H1 (cell line): ENCODE measurements at regions not wholly inside any gene's neighbourhood (a gene's known extent, or its start where the extent isn't known, plus 50 kb on each side); places are given as distances from the start of the nearest gene placed in this dataset.
A peak's percentile ranks its signal among the peaks of the same experiment; 100 is the strongest.

Experiments
- CTCF ChIA-PET: fragments of 300-600 bp; sonication (Branson Sonifier 250); formaldehyde crosslinking; loops from one replicate; lab custom pipeline; 2021; ENCODE audit not compliant: partially characterized antibody; lab: Charles Lee
- POLR2A ChIA-PET: fragments of 300-600 bp; sonication (Branson Sonifier 250); formaldehyde crosslinking; loops from one replicate; lab custom pipeline; 2021; ENCODE audit warnings: inconsistent platforms; ENCODE audit not compliant: partially characterized antibody; lab: Charles Lee
- DNase-seq, 2 experiments: peaks; one replicate each; pipeline versions ENCODE4 v3.0.0 to v3.0.0-alpha.2; 2010 to 2022; ENCODE audit warnings: low spot score in 2 of 2, low read depth in 1 of 2, mixed read lengths in 1 of 2
- FAIRE-seq: peaks from 2 replicates; lab custom pipeline; 2011; peaks lifted over from hg19 to GRCh38; lab: Jason Lieb, UNC
- H2AFZ ChIP-seq: 2 replicates; pipeline ENCODE4 v1.8.1; 2012; ENCODE audit warnings: low read length, inconsistent platforms
- H2AK5ac ChIP-seq: 2 replicates; pipeline ENCODE4 v1.6.1; 2013; ENCODE audit warnings: low read depth, low read length
- H2BK120ac ChIP-seq: replicated peaks from 2 replicates; pipeline ENCODE3; 2013; ENCODE audit warnings: low read depth, low read length, inconsistent platforms
- H2BK12ac ChIP-seq: 2 replicates; pipeline ENCODE4 v1.6.1; 2013; ENCODE audit warnings: low read depth, low read length
- H2BK15ac ChIP-seq: 2 replicates; pipeline ENCODE4 v1.6.1; 2013; ENCODE audit warnings: low read length
- H2BK20ac ChIP-seq: 2 replicates; pipeline ENCODE4 v1.6.1; 2013; ENCODE audit warnings: low read length
- H2BK5ac ChIP-seq: 2 replicates; pipeline ENCODE4 v1.6.1; 2013; ENCODE audit warnings: low read depth, low read length
- H3K14ac ChIP-seq: 2 replicates; pipeline ENCODE4 v1.6.1; 2013; ENCODE audit warnings: inconsistent platforms; ENCODE audit not compliant: insufficient read length
- H3K18ac ChIP-seq: 2 replicates; pipeline ENCODE4 v1.6.1; 2013; ENCODE audit warnings: low read length; ENCODE audit errors: extremely low read depth
- H3K23ac ChIP-seq: 2 replicates; pipeline ENCODE4 v1.6.1; 2013; ENCODE audit warnings: inconsistent platforms; ENCODE audit not compliant: insufficient read length
- H3K23me2 ChIP-seq: 2 replicates; pipeline ENCODE4 v1.6.1; 2013; ENCODE audit warnings: low read depth, low read length
- H3K27ac ChIP-seq: 2 replicates; pipeline ENCODE4 v1.6.1; 2011; ENCODE audit warnings: low read depth, low read length, inconsistent platforms
- H3K27me3 ChIP-seq, 4 experiments: replicated peaks in 1 of 4; 1 replicate in 1 of 4; 2 replicates in 3 of 4; pipeline versions ENCODE4 v1.6.1 to v1.8.1; 2011 to 2013; ENCODE audit warnings: low read length in 3 of 4, mild to moderate bottlenecking in 3 of 4, inconsistent platforms in 2 of 4, mixed read lengths in 2 of 4, moderate library complexity in 1 of 4; ENCODE audit not compliant: control insufficient read depth in 3 of 4, insufficient read depth in 3 of 4; ENCODE audit errors: extremely low read depth in 1 of 4
- H3K36me3 ChIP-seq, 4 experiments: 2 replicates each; pipeline versions ENCODE4 v1.6.1 to v1.8.1; 2011 to 2013; ENCODE audit warnings: mild to moderate bottlenecking in 4 of 4, low read length in 3 of 4, moderate library complexity in 2 of 4, control low read depth in 1 of 4, inconsistent platforms in 1 of 4; ENCODE audit not compliant: insufficient read depth in 4 of 4, control insufficient read depth in 2 of 4
- H3K4ac ChIP-seq: replicated peaks from 2 replicates; pipeline ENCODE3; 2013; ENCODE audit warnings: low read length, low read depth, mixed read lengths, inconsistent platforms; ENCODE audit not compliant: insufficient read length
- H3K4me1 ChIP-seq, 4 experiments: replicated peaks in 1 of 4; 1 replicate in 1 of 4; 2 replicates in 3 of 4; pipeline versions ENCODE4 v1.6.1 to v1.8.1; 2011 to 2013; ENCODE audit warnings: low read length in 3 of 4, inconsistent platforms in 2 of 4, mixed read lengths in 1 of 4; ENCODE audit not compliant: insufficient read depth in 4 of 4, control insufficient read depth in 3 of 4
- H3K4me2 ChIP-seq, 2 experiments: 2 replicates each; pipeline versions ENCODE4 v1.6.1 to v1.8.1; 2011 to 2013; ENCODE audit warnings: low read depth in 2 of 2, low read length in 2 of 2, control low read depth in 1 of 2, inconsistent platforms in 1 of 2, mild to moderate bottlenecking in 1 of 2; ENCODE audit not compliant: insufficient read depth in 1 of 2
- H3K4me3 ChIP-seq, 4 experiments: fragments of 200-600, 300-600 bp in 1 of 4; sonication (generic), shearing (Covaris generic), sonication (Bioruptor Twin) in 1 of 4; 2 replicates each; pipeline versions ENCODE4 v1.5.1 to v1.8.1; 2011 to 2016; ENCODE audit warnings: low read length in 4 of 4, low read depth in 3 of 4, control low read depth in 2 of 4, inconsistent platforms in 2 of 4, mild to moderate bottlenecking in 2 of 4, mixed read lengths in 1 of 4, moderate library complexity in 1 of 4; ENCODE audit not compliant: insufficient read depth in 2 of 4; ENCODE audit errors: extremely low read depth in 1 of 4
- H3K56ac ChIP-seq: replicated peaks from 2 replicates; pipeline ENCODE3; 2013; ENCODE audit warnings: low read depth, mild to moderate bottlenecking, mixed read lengths, low read length, inconsistent platforms; ENCODE audit not compliant: insufficient read length
- H3K79me1 ChIP-seq: 2 replicates; pipeline ENCODE4 v1.6.1; 2013; ENCODE audit warnings: low read depth, low read length, control low read depth
- H3K79me2 ChIP-seq, 2 experiments: 2 replicates each; pipeline versions ENCODE4 v1.6.1 to v1.8.1; 2012 to 2013; ENCODE audit warnings: low read length in 2 of 2, mild to moderate bottlenecking in 2 of 2, inconsistent platforms in 1 of 2; ENCODE audit not compliant: insufficient read depth in 2 of 2, control insufficient read depth in 1 of 2
- H3K9ac ChIP-seq, 4 experiments: replicated peaks in 1 of 4; 1 replicate in 1 of 4; 2 replicates in 3 of 4; pipeline versions ENCODE4 v1.6.1 to v1.8.1; 2011 to 2013; ENCODE audit warnings: low read depth in 3 of 4, low read length in 3 of 4, control low read depth in 2 of 4, mild to moderate bottlenecking in 2 of 4, moderate library complexity in 2 of 4, inconsistent platforms in 1 of 4; ENCODE audit errors: extremely low read depth in 1 of 4
- H3K9me3 ChIP-seq, 2 experiments: 2 replicates each; pipeline versions ENCODE4 v1.6.1 to v1.8.1; 2012 to 2013; ENCODE audit warnings: mild to moderate bottlenecking in 2 of 2, moderate library complexity in 2 of 2, control low read depth in 1 of 2, inconsistent platforms in 1 of 2, low read depth in 1 of 2, low read length in 1 of 2, mixed read lengths in 1 of 2; ENCODE audit not compliant: insufficient read depth in 2 of 2
- H4K20me1 ChIP-seq, 2 experiments: replicated peaks in 1 of 2; 2 replicates each; pipeline versions ENCODE3 to v1.8.1; 2011 to 2013; ENCODE audit warnings: inconsistent platforms in 2 of 2, low read length in 2 of 2, mild to moderate bottlenecking in 1 of 2; ENCODE audit not compliant: insufficient read depth in 2 of 2, control insufficient read depth in 1 of 2
- H4K5ac ChIP-seq: 2 replicates; pipeline ENCODE4 v1.6.1; 2013; ENCODE audit warnings: low read length, low read depth, mixed read lengths, inconsistent platforms; ENCODE audit not compliant: insufficient read length
- H4K8ac ChIP-seq: 2 replicates; pipeline ENCODE4 v1.8.0; 2013; ENCODE audit warnings: mild to moderate bottlenecking, moderate library complexity, low read length, inconsistent platforms; ENCODE audit not compliant: insufficient read depth; ENCODE audit errors: extremely low read depth
- H4K91ac ChIP-seq: replicated peaks from 2 replicates; pipeline ENCODE3; 2013; ENCODE audit warnings: low read length, mixed read lengths, inconsistent platforms; ENCODE audit not compliant: insufficient read length
- BACH1 ChIP-seq: IDR thresholded peaks from 2 replicates; pipeline ENCODE4 v1.6.1; 2012; ENCODE audit warnings: low read length, improper control_type of control experiment
- BCL11A ChIP-seq, 2 experiments: IDR thresholded peaks; one replicate each; pipeline ENCODE4 v1.6.1; 2011; ENCODE audit warnings: low read depth in 2 of 2, low read length in 2 of 2, mild to moderate bottlenecking in 2 of 2
- E2F6 ChIP-seq: IDR thresholded peaks from 2 replicates; pipeline ENCODE4 v1.6.1; 2012; ENCODE audit warnings: inconsistent platforms
- GABPA ChIP-seq: IDR thresholded peaks from 2 replicates; pipeline ENCODE4 v1.6.1; 2011; ENCODE audit warnings: mild to moderate bottlenecking, low read length, moderate library complexity, borderline replicate concordance; ENCODE audit not compliant: insufficient read depth
- KDM5A ChIP-seq: fragments of 200-600 bp; IDR thresholded peaks from 2 replicates; pipeline ENCODE4 v1.7.1; 2012; ENCODE audit warnings: mild to moderate bottlenecking, low read length, inconsistent platforms, mixed read lengths
- POU5F1 ChIP-seq: IDR thresholded peaks from 2 replicates; pipeline ENCODE4 v1.6.1; 2011; ENCODE audit warnings: low read depth, mild to moderate bottlenecking, low read length, moderate library complexity
- SAP30 ChIP-seq: fragments of 300-600 bp; sonication (generic); IDR thresholded peaks from 2 replicates; pipeline ENCODE4 v1.7.1; 2012; ENCODE audit warnings: low read length, moderate library complexity, mild to moderate bottlenecking, inconsistent platforms; ENCODE audit not compliant: insufficient read depth, insufficient replicate concordance
- SIX5 ChIP-seq: IDR thresholded peaks from 2 replicates; pipeline ENCODE4 v1.6.1; 2011; ENCODE audit warnings: mild to moderate bottlenecking, low read depth, low read length
- SP1 ChIP-seq: IDR thresholded peaks from 2 replicates; pipeline ENCODE4 v1.6.1; 2011; ENCODE audit warnings: low read depth, low read length
- SRF ChIP-seq: IDR thresholded peaks from 2 replicates; pipeline ENCODE4 v1.6.1; 2011; ENCODE audit warnings: mild to moderate bottlenecking, low read depth, low read length, moderate library complexity
- TAF7 ChIP-seq: optimal IDR thresholded peaks from 2 replicates; pipeline ENCODE3; 2011; ENCODE audit warnings: low read depth, mild to moderate bottlenecking, inconsistent platforms, low read length, moderate library complexity, borderline replicate concordance
- TCF12 ChIP-seq: IDR thresholded peaks from 2 replicates; pipeline ENCODE4 v1.6.1; 2011; ENCODE audit warnings: low read depth, mild to moderate bottlenecking, low read length
- YY1 ChIP-seq: IDR thresholded peaks from 2 replicates; pipeline ENCODE4 v1.6.1; 2011; ENCODE audit warnings: low read depth, mild to moderate bottlenecking, low read length
- WGBS, 2 experiments: shearing (Covaris generic) in 1 of 2; methylation state at CpG; one replicate each; pipeline versions ENCODE4 v1.1.6 to v1.1.7; 2013 to 2015; ENCODE audit warnings: low lambda C conversion rate in 2 of 2, mixed read lengths in 2 of 2, inconsistent platforms in 1 of 2, low coverage in 1 of 2, missing lambda C conversion rate in 1 of 2; ENCODE audit not compliant: insufficient replicate concordance in 2 of 2, insufficient coverage in 1 of 2, insufficient read length in 1 of 2; ENCODE audit errors: extremely low coverage in 1 of 2, missing lambda C conversion rate in 1 of 2; 5-methylcytosine and 5-hydroxymethylcytosine counted together
- TF ChIP-seq, protein P1 (sequence below): IDR thresholded peaks from 2 replicates; pipeline ENCODE4 v1.6.1; 2011; ENCODE audit warnings: low read depth, mild to moderate bottlenecking, low read length; ENCODE audit not compliant: insufficient read depth

DNA sequence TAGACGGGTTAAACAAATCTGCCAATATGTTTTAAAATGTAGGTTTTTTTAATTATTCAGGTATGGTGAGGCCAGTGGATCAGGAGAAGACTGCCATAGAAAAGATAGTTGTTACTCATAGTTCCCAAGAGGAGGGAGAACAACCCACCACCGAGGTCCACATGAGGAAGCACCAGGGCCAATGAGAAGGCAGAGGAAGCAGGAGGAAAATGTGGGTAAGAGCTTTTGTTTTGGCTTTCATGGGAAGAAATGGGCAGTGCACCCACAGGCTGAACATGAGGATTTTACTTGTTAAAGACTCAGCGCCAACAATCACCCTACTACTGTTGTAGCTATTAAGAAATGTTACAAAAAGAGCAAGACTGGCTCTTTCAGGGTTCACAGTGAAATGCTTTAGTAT lies 191.8 kb upstream of the HNMT start:
- no peak overlapping the region for H4K8ac ChIP-seq
- H3K27me3 ChIP-seq: no peaks in the 10 kb centered on the region
- no peak for TF ChIP-seq TAF7
- TF ChIP-seq SRF: no peak
- no peak for TF ChIP-seq POU5F1
- no peak for TF ChIP-seq KDM5A
- TF ChIP-seq TCF12: no peak
- no peak for TF ChIP-seq GABPA
- no peak for TF ChIP-seq SP1
- TF ChIP-seq E2F6: no peak
- TF ChIP-seq, protein P1, sequence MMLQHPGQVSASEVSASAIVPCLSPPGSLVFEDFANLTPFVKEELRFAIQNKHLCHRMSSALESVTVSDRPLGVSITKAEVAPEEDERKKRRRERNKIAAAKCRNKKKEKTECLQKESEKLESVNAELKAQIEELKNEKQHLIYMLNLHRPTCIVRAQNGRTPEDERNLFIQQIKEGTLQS: no peak
- no peak for TF ChIP-seq YY1
- no peak for TF ChIP-seq SAP30
- no peak for TF ChIP-seq BCL11A (IDR thresholded peaks at IDR 0.05; ENCODE audit: low read depth in 2 of 2, low read length in 2 of 2)
- no peak for TF ChIP-seq SIX5
- no peak for TF ChIP-seq BACH1
- no peaks in the 10 kb centered on the region for H3K79me1 ChIP-seq
- H4K91ac ChIP-seq: no peak overlapping the region
- H2BK15ac ChIP-seq: no peak overlapping the region
- H3K4me2 ChIP-seq: no peak overlapping the region
- no peak overlapping the region for H3K18ac ChIP-seq
- peak overlapping the region; percentile 48; the same call in 1 of the 2 replicates for H2AFZ ChIP-seq
- H2BK120ac ChIP-seq: no peak overlapping the region
- ChIA-PET POLR2A (no interaction called here), CTCF (no interaction called here)
- H2BK12ac ChIP-seq: no peak overlapping the region
- H3K4me3 ChIP-seq: no peak overlapping the region
- H3K23ac ChIP-seq: no peak overlapping the region
- H3K4me1 ChIP-seq: peaks cover 0 to 9% (median 3%) of the 10 kb centered on the region in 4 experiments; a peak in 6 of 7 replicates
- H4K20me1 ChIP-seq: no peaks in the 10 kb centered on the region
- no peak overlapping the region for H3K4ac ChIP-seq
- no peak overlapping the region for H2BK5ac ChIP-seq
- no peaks in the 10 kb centered on the region for H3K23me2 ChIP-seq
- no peaks in the 10 kb centered on the region for H3K36me3 ChIP-seq
- H3K9me3 ChIP-seq: no peaks in the 10 kb centered on the region
- FAIRE-seq: no peak
- no peak overlapping the region for H3K9ac ChIP-seq
- no peak overlapping the region for H3K56ac ChIP-seq
- no peak for DNase-seq
- H3K79me2 ChIP-seq: no peaks in the 10 kb centered on the region
- no peak overlapping the region for H4K5ac ChIP-seq
- no peak overlapping the region for H2BK20ac ChIP-seq
- no peak overlapping the region for H3K27ac ChIP-seq
- no peak overlapping the region for H3K14ac ChIP-seq
- no peak overlapping the region for H2AK5ac ChIP-seq
- 89% methylated on average over 3 of the region's 3 CpGs; no CpG with 5 or more reads in 1 of the 2 experiments for WGBS, 2 experiments
